Thymus (tissue), 11 donors: ENCODE measurements at regions not wholly inside any gene's neighbourhood (a gene's known extent, or its start where the extent isn't known, plus 50 kb on each side); places are given as distances from the start of the nearest gene placed in this dataset.

ENCODE experiments used
- DNase-seq, 9 donors: peaks; one replicate each; pipeline ENCODE4 v3.0.0-alpha.2; 2013; ENCODE audit warnings: low spot score in 9 of 9, low read depth in 6 of 9, missing footprints in 1 of 9
- H3K27ac ChIP-seq, 2 donors: one replicate each; pipeline ENCODE4 v1.5.1; 2013; ENCODE audit warnings: control low read depth in 1 of 2, low read depth in 1 of 2, low read length in 1 of 2, mild to moderate bottlenecking in 1 of 2, moderate library complexity in 1 of 2
- H3K27me3 ChIP-seq, 2 donors: one replicate each; pipeline ENCODE4 v1.5.1; 2013; ENCODE audit warnings: low read length in 1 of 2; ENCODE audit not compliant: control insufficient read depth in 2 of 2, insufficient read depth in 1 of 2
- H3K36me3 ChIP-seq, 2 donors: one replicate each; pipeline ENCODE4 v1.5.1; 2013; ENCODE audit warnings: low read length in 1 of 2, mild to moderate bottlenecking in 1 of 2, moderate library complexity in 1 of 2; ENCODE audit not compliant: control insufficient read depth in 2 of 2, insufficient read depth in 2 of 2
- H3K4me1 ChIP-seq, 2 donors: one replicate each; pipeline ENCODE4 v1.5.1; 2013; ENCODE audit warnings: low read length in 2 of 2; ENCODE audit not compliant: control insufficient read depth in 2 of 2, insufficient read depth in 2 of 2
- H3K4me3 ChIP-seq, 2 donors: one replicate each; pipeline ENCODE4 v1.5.1; 2013; ENCODE audit warnings: low read length in 2 of 2, control low read depth in 1 of 2, mild to moderate bottlenecking in 1 of 2
- H3K9me3 ChIP-seq, 2 donors: one replicate each; pipeline ENCODE4 v1.5.1; 2013; ENCODE audit warnings: low read length in 1 of 2, mild to moderate bottlenecking in 1 of 2; ENCODE audit not compliant: control insufficient read depth in 2 of 2, insufficient read depth in 1 of 2
- WGBS: extraction: QIAGEN DNeasy Blood & Tissue Kit; methylation state at CpG from one replicate; pipeline ENCODE4 v1.1.7; 2013; 5-methylcytosine and 5-hydroxymethylcytosine counted together
- donor health status: healthy.

- H3K9me3 ChIP-seq, result no peaks in the 10 kb centered on the region
- no peak for DNase-seq
- H3K27me3 ChIP-seq, result no peaks in the 10 kb centered on the region
- 95% methylated on average over 12 of the region's 12 CpGs for WGBS
- no peak overlapping the region for H3K4me3 ChIP-seq
- no peaks in the 10 kb centered on the region for H3K36me3 ChIP-seq
- no peaks in the 10 kb centered on the region for H3K4me1 ChIP-seq
- no peak overlapping the region for H3K27ac ChIP-seq
These were observed 164.8 kb upstream of the SGK1 start for GRCh38 chr6:134482593-134483270.

GRCh38 chr6:134481966-134482365 is 164.1 kb upstream of the SGK1 start:
- no peaks in the 10 kb centered on the region for H3K27me3 ChIP-seq
- H3K4me1 ChIP-seq, result no peaks in the 10 kb centered on the region
- no peaks in the 10 kb centered on the region for H3K36me3 ChIP-seq
- no peak overlapping the region for H3K4me3 ChIP-seq
- H3K9me3 ChIP-seq, result no peaks in the 10 kb centered on the region
- 97% methylated on average over 6 of the region's 6 CpGs for WGBS
- no peak for DNase-seq
- H3K27ac ChIP-seq, result no peak overlapping the region

GRCh38 chr6:134480593-134480992 is 162.7 kb upstream of the SGK1 start:
- Histone ChIP-seq H3K4me3 (no peak overlapping the region), H3K36me3 (no peaks in the 10 kb centered on the region), H3K27ac (no peak overlapping the region), H3K27me3 (no peaks in the 10 kb centered on the region), H3K9me3 (no peaks in the 10 kb centered on the region), H3K4me1 (no peaks in the 10 kb centered on the region)
- no peak for DNase-seq
- 91% methylated on average over 1 of the region's 1 CpG for WGBS

- Histone ChIP-seq H3K27me3 (no peaks in the 10 kb centered on the region), H3K27ac (no peak overlapping the region), H3K4me1 (no peaks in the 10 kb centered on the region), H3K36me3 (no peaks in the 10 kb centered on the region), H3K9me3 (no peaks in the 10 kb centered on the region), H3K4me3 (no peak overlapping the region)
- WGBS, result 99% methylated on average over 2 of the region's 2 CpGs
- no peak for DNase-seq
These were observed 161.0 kb upstream of the SGK1 start for GRCh38 chr6:134478764-134479399.

- no peak overlapping the region for H3K4me3 ChIP-seq
- H3K4me1 ChIP-seq, result no peaks in the 10 kb centered on the region
- H3K9me3 ChIP-seq, result no peaks in the 10 kb centered on the region
- no peaks in the 10 kb centered on the region for H3K36me3 ChIP-seq
- H3K27ac ChIP-seq, result no peak overlapping the region
- 98% methylated on average over 8 of the region's 8 CpGs for WGBS
- DNase-seq, result no peak
- no peaks in the 10 kb centered on the region for H3K27me3 ChIP-seq
These were observed 160.2 kb upstream of the SGK1 start for GRCh38 chr6:134477991-134478635.

- Histone ChIP-seq H3K27me3 (no peaks in the 10 kb centered on the region), H3K9me3 (no peaks in the 10 kb centered on the region), H3K27ac (no peak overlapping the region), H3K36me3 (no peaks in the 10 kb centered on the region), H3K4me1 (no peaks in the 10 kb centered on the region), H3K4me3 (no peak overlapping the region)
- DNase-seq, result no peak
- WGBS, result 98% methylated on average over 9 of the region's 9 CpGs
These were observed 157.0 kb upstream of the SGK1 start for GRCh38 chr6:134474955-134475354.

GRCh38 chr6:134472661-134473060 is 154.7 kb upstream of the SGK1 start:
- Histone ChIP-seq H3K36me3 (no peaks in the 10 kb centered on the region), H3K27me3 (no peaks in the 10 kb centered on the region), H3K9me3 (no peaks in the 10 kb centered on the region), H3K4me1 (no peaks in the 10 kb centered on the region), H3K4me3 (no peak overlapping the region), H3K27ac (no peak overlapping the region)
- WGBS, result 95% methylated on average over 1 of the region's 1 CpG
- DNase-seq, result no peak

GRCh38 chr6:134472046-134472445 is 154.1 kb upstream of the SGK1 start:
- H3K27ac ChIP-seq, result no peak overlapping the region
- no peak overlapping the region for H3K4me3 ChIP-seq
- no peaks in the 10 kb centered on the region for H3K36me3 ChIP-seq
- H3K9me3 ChIP-seq, result no peaks in the 10 kb centered on the region
- no peaks in the 10 kb centered on the region for H3K4me1 ChIP-seq
- H3K27me3 ChIP-seq, result no peaks in the 10 kb centered on the region
- DNase-seq, result no peak
- 95% methylated on average over 3 of the region's 3 CpGs for WGBS

GRCh38 chr6:134470457-134470975 is 152.6 kb upstream of the SGK1 start:
- H3K4me1 ChIP-seq, result no peaks in the 10 kb centered on the region
- H3K27me3 ChIP-seq, result no peaks in the 10 kb centered on the region
- H3K4me3 ChIP-seq, result no peak overlapping the region
- H3K36me3 ChIP-seq, result no peaks in the 10 kb centered on the region
- no peaks in the 10 kb centered on the region for H3K9me3 ChIP-seq
- WGBS, result 85% methylated on average over 3 of the region's 3 CpGs
- H3K27ac ChIP-seq, result no peak overlapping the region
- no peak for DNase-seq
